ENCODE measurements at regions not wholly inside any gene's neighbourhood (a gene's known extent, or its start where the extent isn't known, plus 50 kb on each side); places are given as distances from the start of the nearest gene placed in this dataset.

GRCh38 chr6:98470821-98471220 is 363.6 kb upstream of the POU3F2 start:
- no peak for DNase-seq (ENCODE audit: low read depth, low spot score)
- Histone ChIP-seq H3K4me3 (no peak overlapping the region), H2AFZ (ENCODE audit: control insufficient read depth, low read depth, low read length) (no peak overlapping the region), H3K79me2 (ENCODE audit: control insufficient read depth, insufficient read depth, low read length) (no peaks in the 10 kb centered on the region), H3K36me3 (ENCODE audit: control insufficient read depth in 2 of 2, insufficient read depth in 2 of 2, low read length in 1 of 2) (no peaks in the 10 kb centered on the region), H3K27ac (ENCODE audit: control insufficient read depth, insufficient read depth) (no peak overlapping the region), H3K4me1 (ENCODE audit: control insufficient read depth, insufficient read depth, low read length) (no peaks in the 10 kb centered on the region), H3K9ac (ENCODE audit: control insufficient read depth, insufficient read depth, low read length) (no peak overlapping the region), H3K27me3 (replicated peaks in 1 of 2; ENCODE audit: control insufficient read depth in 2 of 2, insufficient read depth in 2 of 2, low read length in 1 of 2) (no peaks in the 10 kb centered on the region), H4K20me1 (ENCODE audit: control insufficient read depth, insufficient read depth) (no peaks in the 10 kb centered on the region; the same call in 1 of the 2 replicates), H3K4me2 (ENCODE audit: control insufficient read depth, insufficient read depth) (no peak overlapping the region), H3K9me3 (replicated peaks; ENCODE audit: control insufficient read depth, insufficient read depth, low read length) (no peaks in the 10 kb centered on the region; the same call in 2 of the 3 replicates)
- in situ Hi-C loops (cut with MboI), result no loop called here
- BruUV-seq (replicated peaks), result no TSS peak
- intact Hi-C loops (cut with micrococcal nuclease; ENCODE audit: unreplicated experiment), result no loop called here
- CTCF ChIA-PET, result no interaction called here
- WGBS (ENCODE audit: insufficient coverage, insufficient replicate concordance, low lambda C conversion rate, missing lambda C conversion rate), result 7% methylated on average over 1 of the region's 1 CpG
- SMC1A ChIA-PET (ENCODE audit: uncharacterized antibody, unreplicated experiment), result no interaction called here
- no peak for FAIRE-seq
- no peak for ATAC-seq
- RAD21 ChIA-PET (ENCODE audit: unreplicated experiment), result no interaction called here
- POLR2A ChIA-PET, result no interaction called here
- TF ChIP-seq SMAD5 (IDR thresholded peaks at IDR 0.05; ENCODE audit: low read depth) (no peak), TBL1XR1 (IDR thresholded peaks at IDR 0.05; ENCODE audit: low read depth, low read length) (no peak), SMC3 (IDR thresholded peaks at IDR 0.05; ENCODE audit: borderline replicate concordance, low read length) (no peak), PML (IDR thresholded peaks at IDR 0.05; ENCODE audit: low read length) (no peak), HSF1 (IDR thresholded peaks at IDR 0.05; ENCODE audit: low read depth, low read length) (no peak), RELB (IDR thresholded peaks at IDR 0.05; ENCODE audit: low read depth) (no peak), CREB1 (IDR thresholded peaks at IDR 0.05; ENCODE audit: low read depth) (no peak), BMI1 (IDR thresholded peaks at IDR 0.05; ENCODE audit: borderline replicate concordance) (no peak), EZH2 (IDR thresholded peaks at IDR 0.05; ENCODE audit: borderline replicate concordance, control insufficient read depth, low read depth, low read length) (no peak), CBX5 (IDR thresholded peaks at IDR 0.05; ENCODE audit: low read depth) (no peak), E4F1 (IDR thresholded peaks at IDR 0.05; ENCODE audit: borderline replicate concordance, partially characterized antibody) (no peak), FOS (IDR thresholded peaks at IDR 0.05; ENCODE audit: borderline replicate concordance, extremely low read depth, insufficient read length) (no peak)

Measured in GM12878 (cell line).